WTC11 (cell line): ENCODE measurements at regions not wholly inside any gene's neighbourhood (a gene's known extent, or its start where the extent isn't known, plus 50 kb on each side); places are given as distances from the start of the nearest gene placed in this dataset.

Source experiments
- ATAC-seq: fragments of 200-7000 bp; cut with Tn5 transposase; 2 replicates; pipeline ENCODE4 v1.10.0; 2021; ENCODE audit warnings: mild to moderate bottlenecking, moderate library complexity
- CTCF ChIA-PET: fragments of 300-600 bp; sonication (Branson Sonifier 250); formaldehyde crosslinking; loops from one replicate; lab custom pipeline; 2021; ENCODE audit warnings: antibody characterized with exemption; lab: Charles Lee
- POLR2A ChIA-PET: fragments of 350-600 bp; sonication (Branson Sonifier 250); formaldehyde crosslinking; loops from one replicate; lab custom pipeline; 2021; ENCODE audit warnings: antibody characterized with exemption; lab: Charles Lee
- DNase-seq: peaks from one replicate; pipeline ENCODE4 v3.0.0; 2021; ENCODE audit warnings: low spot score
- H3K27ac Mint-ChIP-seq: 2 replicates; pipeline ENCODE4 v1.8.0; 2021; ENCODE audit warnings: mixed read lengths
- H3K27me3 Mint-ChIP-seq: 2 replicates; pipeline ENCODE4 v1.8.0; 2021; ENCODE audit warnings: low read depth, mild to moderate bottlenecking, moderate library complexity, mixed read lengths
- H3K36me3 Mint-ChIP-seq: 2 replicates; pipeline ENCODE4 v1.8.0; 2021; ENCODE audit warnings: mixed read lengths
- H3K4me1 Mint-ChIP-seq: 2 replicates; pipeline ENCODE4 v1.8.0; 2022; ENCODE audit warnings: mixed read lengths
- H3K4me3 Mint-ChIP-seq: 2 replicates; pipeline ENCODE4 v1.8.0; 2021; ENCODE audit warnings: mild to moderate bottlenecking, moderate library complexity, mixed read lengths
- H3K9me3 Mint-ChIP-seq: 2 replicates; pipeline ENCODE4 v1.8.0; 2021; ENCODE audit warnings: mixed read lengths
- ATF1 ChIP-seq: sonication (generic); formaldehyde crosslinking; IDR thresholded peaks from 2 replicates; pipeline ENCODE4 v1.8.1; 2023; ENCODE audit warnings: mild to moderate bottlenecking, moderate library complexity, missing genetic modification reagents
- CREM ChIP-seq: sonication (generic); formaldehyde crosslinking; IDR thresholded peaks from 2 replicates; pipeline ENCODE4 v1.8.1; 2022; ENCODE audit warnings: mild to moderate bottlenecking, missing genetic modification reagents, moderate library complexity
- E2F4 ChIP-seq: sonication (generic); formaldehyde crosslinking; IDR thresholded peaks from 2 replicates; pipeline ENCODE4 v1.8.1; 2022; ENCODE audit warnings: low read depth, mild to moderate bottlenecking, moderate library complexity, missing genetic modification reagents, borderline replicate concordance
- FOXK1 ChIP-seq: sonication (generic); formaldehyde crosslinking; IDR thresholded peaks from 2 replicates; pipeline ENCODE4 v1.8.0; 2022; ENCODE audit warnings: mild to moderate bottlenecking, moderate library complexity, missing genetic modification reagents
- IRF1 ChIP-seq: sonication (generic); formaldehyde crosslinking; IDR thresholded peaks from 2 replicates; pipeline ENCODE4 v1.8.0; 2023; ENCODE audit warnings: missing genetic modification reagents
- JAZF1 ChIP-seq: fragments of 250-450 bp; sonication (Bioruptor Pico); IDR thresholded peaks from 2 replicates; pipeline ENCODE4 v1.9.0; 2021; ENCODE audit warnings: moderate library complexity, mild to moderate bottlenecking, inconsistent platforms
- MYBL2 ChIP-seq: sonication (generic); formaldehyde crosslinking; IDR thresholded peaks from 2 replicates; pipeline ENCODE4 v1.8.1; 2023; ENCODE audit warnings: mild to moderate bottlenecking, moderate library complexity, missing genetic modification reagents
- PRDM15 ChIP-seq: sonication (generic); formaldehyde crosslinking; IDR thresholded peaks from 2 replicates; pipeline ENCODE4 v1.8.0; 2022; ENCODE audit warnings: missing genetic modification reagents
- TEAD1 ChIP-seq: sonication (generic); formaldehyde crosslinking; IDR thresholded peaks from 2 replicates; pipeline ENCODE4 v1.8.0; 2022; ENCODE audit warnings: mild to moderate bottlenecking, missing genetic modification reagents
- USF2 ChIP-seq: sonication (generic); formaldehyde crosslinking; IDR thresholded peaks from 2 replicates; pipeline ENCODE4 v1.8.1; 2023; ENCODE audit warnings: mild to moderate bottlenecking, missing genetic modification reagents, moderate library complexity
- ZBTB43 ChIP-seq: sonication (generic); formaldehyde crosslinking; IDR thresholded peaks from 2 replicates; pipeline ENCODE4 v1.8.1; 2023; ENCODE audit warnings: mild to moderate bottlenecking, missing genetic modification reagents
- ZMAT4 ChIP-seq: fragments of 250-450 bp; sonication (Bioruptor Pico); IDR thresholded peaks from 2 replicates; pipeline ENCODE4 v1.9.0; 2021; ENCODE audit warnings: mild to moderate bottlenecking
- ZNF138 ChIP-seq: sonication (generic); formaldehyde crosslinking; conservative IDR thresholded peaks from 2 replicates; pipeline ENCODE4 v1.8.1; 2022; ENCODE audit warnings: mild to moderate bottlenecking, moderate library complexity, missing genetic modification reagents
- ZNF219 ChIP-seq: sonication (generic); formaldehyde crosslinking; IDR thresholded peaks from 2 replicates; pipeline ENCODE4 v1.8.0; 2023; ENCODE audit warnings: missing genetic modification reagents, mild to moderate bottlenecking, borderline replicate concordance

- TF ChIP-seq PRDM15 (CRISPR knock-in tag) (no peak), ZNF138 (CRISPR knock-in tag) (no peak), USF2 (no peak), MYBL2 (CRISPR knock-in tag) (no peak), TEAD1 (CRISPR knock-in tag) (no peak), IRF1 (no peak), E2F4 (CRISPR knock-in tag) (no peak), ATF1 (CRISPR knock-in tag) (no peak), JAZF1 (CRISPR knock-in tag) (no peak), ZMAT4 (CRISPR knock-in tag) (no peak), ZNF219 (CRISPR knock-in tag) (no peak)
Measured at GRCh38 chr17:51439395-51440229, 179.3 kb downstream of the UTP18 start (continued).

- ChIA-PET POLR2A (interaction anchor here (0.7 kb wide), 1 partner anchor 227 kb away, joined by 3 read pairs; no protein-coding TSS in a partner anchor), CTCF (interaction anchor here (1.4 to 2.3 kb wide), 2 partner anchors 18 to 20 kb away, joined by 4 to 7 read pairs; no protein-coding TSS in a partner anchor)
- TF ChIP-seq ZBTB43 (no peak), CREM (CRISPR knock-in tag) (no peak), FOXK1 (CRISPR knock-in tag) (no peak)
- Mint-ChIP-seq H3K27me3 (no peaks in the 10 kb centered on the region), H3K9me3 (peaks cover 17% of the 10 kb centered on the region), H3K4me3 (no peak overlapping the region), H3K27ac (no peak overlapping the region), H3K36me3 (no peaks in the 10 kb centered on the region), H3K4me1 (peaks cover 7% of the 10 kb centered on the region)
- ATAC-seq (no peak), DNase-seq (no peak)
Measured at GRCh38 chr17:51441431-51441830, 181.1 kb downstream of the UTP18 start.
